ENCODE measurements at regions not wholly inside any gene's neighbourhood (a gene's known extent, or its start where the extent isn't known, plus 50 kb on each side); places are given as distances from the start of the nearest gene placed in this dataset.

GRCh38 chr10:84660450-84661159 is 332.2 kb downstream of the CCSER2 start:
- Histone ChIP-seq H3F3A (replicated peaks; ENCODE audit: low read depth) (no peaks in the 10 kb centered on the region), H4K20me1 (replicated peaks; ENCODE audit: insufficient read depth) (no peaks in the 10 kb centered on the region), H3K36me3 (ENCODE audit: insufficient read depth) (no peaks in the 10 kb centered on the region), H3K27me3 (ENCODE audit: insufficient read depth) (no peaks in the 10 kb centered on the region), H3K79me2 (replicated peaks; ENCODE audit: insufficient read depth) (no peaks in the 10 kb centered on the region), H3K4me1 (ENCODE audit: insufficient read depth) (no peaks in the 10 kb centered on the region; the same call in 1 of the 2 replicates), H3K4me2 (no peak overlapping the region), H2AFZ (no peak overlapping the region; the same call in 1 of the 2 replicates), H3K9me2 (ENCODE audit: insufficient read depth) (0 out of 2 replicates have a peak, but pooled peaks cover 3% of the 10 kb centered on the region), H3K27ac (ENCODE audit: low read depth) (no peak overlapping the region), H3K4me3 (no peak overlapping the region)
- Mint-ChIP-seq H3K27me3 (ENCODE audit: insufficient read depth, low read depth, poor library complexity) (peaks cover 3% of the 10 kb centered on the region), H3K27ac (no peak overlapping the region), H3K9me3 (no peaks in the 10 kb centered on the region), H3K36me3 (ENCODE audit: low read depth) (no peaks in the 10 kb centered on the region), H3K4me1 (peaks cover 4% of the 10 kb centered on the region; the same call in 2 of the 3 replicates), H3K4me3 (no peak overlapping the region)
- TF ChIP-seq ZNF462 (CRISPR knock-in tag; IDR thresholded peaks at IDR 0.05), result no peak
- TF ChIP-seq REST (IDR thresholded peaks at IDR 0.05; ENCODE audit: unreplicated experiment), result no peak
- no peak for TF ChIP-seq EZH2phosphoT487 (IDR thresholded peaks at IDR 0.05; ENCODE audit: unreplicated experiment)
- no peak for TF ChIP-seq NANOG (IDR thresholded peaks at IDR 0.05; ENCODE audit: borderline replicate concordance)
- no peak for TF ChIP-seq EZH2 (IDR thresholded peaks at IDR 0.05; ENCODE audit: low read depth, unreplicated experiment)
- no peak for TF ChIP-seq CTCF (conservative IDR thresholded peaks at IDR 0.05; ENCODE audit: low read depth in 2 of 2)
- no peak for TF ChIP-seq ZNF331 (CRISPR knock-in tag; IDR thresholded peaks at IDR 0.05; ENCODE audit: low read depth)
- TF ChIP-seq JUNB (IDR thresholded peaks at IDR 0.05; ENCODE audit: unreplicated experiment), result no peak
- no peak for TF ChIP-seq ETS1 (IDR thresholded peaks at IDR 0.05)
- TF ChIP-seq CREB1 (CRISPR knock-in tag; IDR thresholded peaks at IDR 0.05; ENCODE audit: low read depth), result no peak
- no peak for TF ChIP-seq STAT1 (IDR thresholded peaks at IDR 0.05; ENCODE audit: unreplicated experiment)
- no peak for TF ChIP-seq POLR2AphosphoS5 (IDR thresholded peaks at IDR 0.05; ENCODE audit: low read depth)
- no peak for TF ChIP-seq ZNF114 (CRISPR knock-in tag; IDR thresholded peaks at IDR 0.05)
- ATAC-seq, result no peak
- no peak for DNase-seq (ENCODE audit: low spot score)

Measured in GM23338 (cell line).